Stimulated activated CD8-positive, alpha-beta memory T cell treated with anti-CD3 and anti-CD28 coated beads, Interleukin-2, amount 100 ng/mL, for 48 hours (primary cell): ENCODE measurements at regions not wholly inside any gene's neighbourhood (a gene's known extent, or its start where the extent isn't known, plus 50 kb on each side); places are given as distances from the start of the nearest gene placed in this dataset.

Experiments used
- DNase-seq, 2 donors: peaks; one replicate each; pipeline ENCODE4 v3.0.0-alpha.2; 2020; ENCODE audit warnings: low read depth in 2 of 2

- DNase-seq = no peak
Observed at GRCh38 chr14:53464376-53464775, 311.3 kb upstream of the DDHD1 start.

GRCh38 chr14:53462931-53463778 lies 310.0 kb upstream of the DDHD1 start:
- DNase-seq = no peak

DNA sequence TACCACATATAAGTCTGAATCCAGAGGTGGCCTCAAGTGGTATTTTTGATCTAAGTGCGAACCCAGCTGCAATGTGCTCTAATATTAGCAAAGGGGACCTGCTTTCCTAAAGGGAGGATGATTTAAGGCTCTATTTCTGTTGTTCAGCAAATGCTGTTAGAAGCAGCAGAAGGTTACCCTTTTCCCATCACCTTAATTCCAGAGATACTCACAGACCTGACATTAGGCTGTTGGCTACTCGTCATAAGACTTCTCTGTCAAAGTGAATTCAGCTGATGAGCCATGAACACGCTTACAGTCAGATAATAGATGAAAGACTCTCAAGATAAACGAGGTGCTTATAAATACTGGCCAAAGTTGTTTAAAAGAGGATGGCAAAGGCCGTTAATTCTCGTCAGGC lies 308.7 kb upstream of the DDHD1 start:
- DNase-seq = no peak

DNA sequence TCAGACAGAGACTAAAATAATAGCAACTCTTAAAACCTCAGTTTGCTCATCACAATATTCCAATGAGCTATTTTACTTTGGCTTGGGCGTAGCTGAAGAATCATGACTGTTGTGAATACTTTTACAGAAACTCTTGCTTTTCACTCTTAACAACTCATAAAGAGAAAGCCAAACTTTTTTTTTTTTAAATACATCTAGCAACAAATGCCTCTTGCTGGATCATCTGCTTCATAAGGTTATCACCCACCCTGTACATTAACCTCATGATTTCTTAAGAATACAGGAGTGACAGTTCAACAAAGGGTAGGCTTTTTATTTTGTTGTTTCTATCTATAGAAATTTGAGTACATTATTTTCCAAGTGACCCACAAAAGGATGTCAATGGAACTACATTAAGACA lies 307.4 kb upstream of the DDHD1 start:
- no peak for DNase-seq

DNA sequence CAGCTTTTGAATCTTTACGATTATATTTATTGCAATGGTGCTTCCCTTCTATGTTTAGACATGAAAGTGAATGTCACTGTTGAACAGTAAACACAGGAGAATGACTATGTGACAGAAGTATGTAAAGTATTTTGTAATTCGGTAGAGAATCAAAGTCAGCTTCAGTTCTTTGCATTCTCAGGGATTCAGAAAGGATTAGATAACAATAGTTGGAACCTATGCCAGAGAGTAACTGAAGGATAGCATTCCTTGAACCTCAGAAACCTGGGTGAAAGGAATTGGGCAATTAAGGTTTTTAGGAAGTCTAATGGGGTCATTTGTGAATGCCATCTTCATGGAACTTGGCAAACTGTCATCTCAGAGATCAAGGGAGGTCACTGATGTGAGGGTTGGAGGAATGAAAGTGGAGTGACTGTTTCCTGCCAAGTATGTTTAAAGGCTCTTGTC lies 305.3 kb upstream of the DDHD1 start:
- DNase-seq = no peak

DNA sequence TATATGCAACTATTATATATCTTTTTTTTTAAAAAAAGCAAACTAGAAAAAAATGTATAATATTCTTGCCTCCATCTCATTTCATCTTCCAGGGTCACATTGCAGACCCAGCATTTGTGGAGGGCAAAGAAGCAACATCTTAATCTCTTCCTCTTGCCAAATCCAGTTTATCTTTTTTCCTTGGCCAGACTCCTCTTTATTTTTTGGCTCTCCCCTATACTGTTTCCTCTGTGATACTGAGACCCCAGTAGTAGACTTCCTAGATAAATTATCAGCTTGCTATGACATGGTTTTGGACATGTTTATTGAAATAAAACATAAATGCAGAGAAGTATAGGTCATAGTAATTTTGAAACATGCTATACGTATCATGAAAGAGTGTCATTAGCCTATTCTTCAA lies 303.8 kb upstream of the DDHD1 start:
- no peak for DNase-seq

DNA sequence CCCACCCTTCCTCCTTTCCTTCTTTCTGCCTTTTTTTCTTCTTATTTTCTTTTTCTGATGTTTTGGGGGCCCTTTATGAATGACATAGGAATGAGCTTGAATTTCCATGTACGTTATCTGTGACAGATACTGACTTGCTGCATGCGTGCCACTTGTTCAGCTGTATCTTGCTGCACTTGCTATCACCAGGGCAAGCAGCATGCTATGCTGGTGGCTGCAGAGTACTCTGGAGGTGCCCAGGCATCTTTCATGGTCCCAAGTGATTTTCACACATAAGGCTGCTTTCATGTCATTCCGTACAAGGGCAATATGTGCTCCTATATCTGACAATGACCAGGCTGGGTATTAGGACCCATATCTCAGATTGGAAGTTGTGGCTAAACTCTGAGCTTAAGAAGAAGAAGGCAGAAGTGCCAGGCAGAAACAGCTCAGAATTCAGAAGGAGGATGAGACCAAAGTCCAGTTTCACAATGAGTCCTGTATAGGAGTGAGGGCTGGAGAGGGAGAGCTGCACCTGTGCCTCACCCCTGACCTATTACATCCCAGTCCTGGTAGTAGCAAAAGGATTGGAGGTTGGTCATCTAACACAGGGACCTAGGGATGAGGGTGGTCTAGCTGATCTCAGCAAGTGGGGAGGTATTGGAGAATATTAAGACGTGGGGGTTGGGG lies 299.0 kb upstream of the DDHD1 start:
- DNase-seq = no peak

- DNase-seq = no peak
Observed at GRCh38 chr14:53450871-53451270, 297.7 kb upstream of the DDHD1 start.

- no peak for DNase-seq
Observed at GRCh38 chr14:53448682-53449081, 295.6 kb upstream of the DDHD1 start.

GRCh38 chr14:53444677-53445312 lies 291.7 kb upstream of the DDHD1 start:
- no peak for DNase-seq

GRCh38 chr14:53441789-53442188 lies 288.7 kb upstream of the DDHD1 start:
- no peak for DNase-seq

GRCh38 chr14:53437858-53438257 lies 284.7 kb upstream of the DDHD1 start:
- DNase-seq = no peak

- DNase-seq = no peak
Observed at GRCh38 chr14:53432378-53432802, 279.3 kb upstream of the DDHD1 start.

- DNase-seq = no peak
Observed at GRCh38 chr14:53430870-53431269, 277.7 kb upstream of the DDHD1 start.

GRCh38 chr14:53412819-53413675 lies 259.9 kb upstream of the DDHD1 start:
- DNase-seq = no peak

GRCh38 chr14:53411125-53411524 lies 258.0 kb upstream of the DDHD1 start:
- no peak for DNase-seq

- no peak for DNase-seq
Observed at GRCh38 chr14:53409969-53410368, 256.8 kb upstream of the DDHD1 start.

DNA sequence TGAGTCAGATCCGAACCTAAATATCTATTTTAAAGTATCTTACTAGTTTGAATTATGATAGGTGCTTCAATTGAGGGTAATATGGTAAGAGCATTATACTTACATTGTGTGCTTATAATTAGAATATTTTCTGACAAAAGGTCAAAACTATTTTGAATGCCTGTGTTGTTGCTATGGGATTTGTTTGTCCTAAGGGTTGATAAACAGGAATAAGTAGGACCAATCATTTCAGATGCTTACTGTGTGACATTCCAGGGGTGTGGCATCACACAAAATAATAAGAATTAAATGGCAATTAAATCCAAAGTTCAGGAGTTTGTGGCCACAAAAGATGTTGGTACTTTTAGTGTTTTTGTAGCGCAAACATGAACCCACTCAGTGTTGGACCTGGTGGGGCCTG lies 256.2 kb upstream of the DDHD1 start:
- no peak for DNase-seq

DNA sequence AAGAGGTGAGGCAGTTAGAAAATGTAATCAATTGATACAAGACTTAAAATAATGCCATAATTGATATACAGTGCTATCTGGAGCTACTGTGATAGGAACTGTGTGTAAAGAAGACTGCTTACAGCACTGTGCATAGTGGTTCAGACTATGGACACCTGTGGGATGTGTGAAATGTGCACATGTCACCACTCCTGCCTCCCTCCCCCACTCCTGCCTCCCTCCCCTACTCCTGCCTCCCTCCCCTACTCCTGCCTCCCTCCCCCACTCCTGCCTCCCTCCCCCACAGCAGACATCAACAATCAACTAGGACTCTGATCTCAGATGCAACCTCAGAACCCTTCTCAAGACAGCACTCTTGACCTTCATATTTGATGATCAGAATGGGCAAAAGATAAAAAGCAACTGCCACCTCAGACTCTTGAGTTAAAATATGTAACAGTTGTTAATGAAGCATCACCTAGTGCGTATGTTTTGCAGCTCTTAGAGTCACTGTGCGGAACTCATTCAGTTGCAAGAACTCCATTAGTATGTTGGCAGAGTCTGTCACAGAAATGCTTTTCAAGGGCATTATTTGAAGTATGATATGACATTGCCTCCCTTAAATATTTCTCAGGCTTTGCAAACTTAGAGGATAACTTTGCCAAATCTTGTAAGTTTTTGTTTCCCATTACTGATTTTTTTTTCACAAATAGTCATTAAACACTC lies 255.2 kb upstream of the DDHD1 start:
- no peak for DNase-seq

DNA sequence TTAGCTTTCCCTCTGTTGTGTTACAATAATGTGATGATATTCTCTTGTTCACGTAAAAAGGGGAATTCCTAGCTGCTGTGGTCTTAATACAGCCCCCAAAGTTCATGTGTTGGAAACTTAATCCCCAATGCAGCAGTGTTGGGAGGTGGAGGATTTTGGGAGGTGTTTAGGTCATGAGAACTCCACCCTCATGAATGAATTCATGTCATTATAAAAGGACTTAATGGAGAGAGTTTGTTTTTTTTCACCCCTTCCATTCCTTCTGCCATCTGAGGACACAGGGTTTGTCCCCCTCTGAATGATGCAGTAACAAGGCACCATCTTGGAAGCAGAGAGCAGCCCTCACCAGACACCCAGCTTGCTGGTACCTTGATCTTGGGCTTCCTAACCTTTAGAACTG lies 253.4 kb upstream of the DDHD1 start:
- no peak for DNase-seq

DNA sequence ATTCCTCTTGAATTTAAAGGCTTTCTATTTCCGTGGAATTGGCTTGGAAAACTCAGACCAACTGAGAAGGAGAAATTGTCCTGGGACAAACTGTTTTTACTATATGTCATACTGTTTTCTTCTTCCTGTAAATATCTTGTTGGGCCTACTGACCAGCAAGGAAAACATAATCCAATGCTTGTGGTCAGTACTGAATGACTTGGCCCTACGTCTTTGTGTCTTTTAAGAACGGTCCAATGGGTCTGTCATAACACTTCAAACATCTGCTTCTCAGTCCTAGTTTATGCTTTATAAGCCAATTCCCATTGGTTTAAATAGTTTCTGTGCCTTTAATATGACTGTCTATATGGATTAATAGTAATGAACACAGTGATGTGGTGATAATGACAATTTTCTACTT lies 248.5 kb upstream of the DDHD1 start:
- DNase-seq = no peak
